Ovary (tissue), 7 donors: ENCODE measurements at regions not wholly inside any gene's neighbourhood (a gene's known extent, or its start where the extent isn't known, plus 50 kb on each side); places are given as distances from the start of the nearest gene placed in this dataset.

Source experiments
- DNase-seq, 5 donors: peaks; one replicate each; pipeline ENCODE4 v3.0.0-alpha.2; 2019 to 2020
- H3K27ac ChIP-seq, 2 donors: fragments of 200-600 bp; one replicate each; pipeline versions ENCODE4 v1.5.1 to v1.8.0; 2019 to 2022
- H3K27me3 ChIP-seq: fragments of 200-600 bp; one replicate; pipeline ENCODE4 v1.8.0; 2022
- H3K36me3 ChIP-seq: fragments of 200-600 bp; sonication (generic); one replicate; pipeline ENCODE4 v1.5.1; 2019
- H3K4me1 ChIP-seq: one replicate; pipeline ENCODE4 v1.8.1; 2013; ENCODE audit warnings: mild to moderate bottlenecking, moderate library complexity; ENCODE audit not compliant: insufficient read depth
- H3K4me3 ChIP-seq: fragments of 200-600 bp; sonication (generic); one replicate; pipeline ENCODE4 v1.5.1; 2017
- H3K9me3 ChIP-seq, 2 donors: fragments of 200-600 bp in 1 of 2; sonication (generic) in 1 of 2; one replicate each; pipeline versions ENCODE4 v1.5.1 to v1.8.1; 2013 to 2019; ENCODE audit warnings: mild to moderate bottlenecking in 1 of 2, moderate library complexity in 1 of 2
- CTCF ChIP-seq, 3 donors: fragments of 450-650 bp in 2 of 3; fragments of 200-600 bp in 1 of 3; IDR thresholded peaks; one replicate each; pipeline versions ENCODE4 v1.5.1 to v1.8.0; 2016 to 2022; ENCODE audit warnings: antibody characterized with exemption in 3 of 3, mild to moderate bottlenecking in 1 of 3
- EP300 ChIP-seq: sonication (generic); formaldehyde crosslinking; IDR thresholded peaks from one replicate; pipeline ENCODE4 v1.6.1; 2017; ENCODE audit warnings: antibody characterized with exemption
- POLR2A ChIP-seq: fragments of 450-650 bp; IDR thresholded peaks from one replicate; pipeline ENCODE4 v1.6.1; 2017; ENCODE audit warnings: antibody characterized with exemption, mild to moderate bottlenecking, moderate library complexity
- WGBS, 3 donors: extraction: QIAGEN DNeasy Blood & Tissue Kit in 1 of 3; methylation state at CpG; one replicate each; pipeline versions ENCODE4 v1.1.5 to v1.1.7; 2013 to 2017; 5-methylcytosine and 5-hydroxymethylcytosine counted together
- intact Hi-C, 4 donors: fragments of 100-400 bp; cut with DNase I; formaldehyde crosslinking; loops; one replicate each; pipeline versions ENCODE4 v1.11.0 to v1.15.1; 2022 to 2023
- donor health status: DM: no; HTN: no; CAD: no; lungs with moderate emphysema.
- donor health status: DM: no; HTN: no; CAD: no.
- donor health status: Bipolar disorder and iron deficiency.
- donor health status: DM: no; HTN: no; CAD: no.
- donor health status: DM: yes; HTN: yes; CAD: no.

GRCh38 chr21:45343891-45344290, 56.2 kb upstream of the POFUT2 start:
- TF ChIP-seq POLR2A (no peak), EP300 (no peak), CTCF (IDR thresholded peaks at IDR 0.05) (no peak)
- H3K9me3 ChIP-seq: no peaks in the 10 kb centered on the region
- no peak overlapping the region for H3K27ac ChIP-seq
- no peaks in the 10 kb centered on the region for H3K36me3 ChIP-seq
- no peak for DNase-seq
- H3K4me1 ChIP-seq: peaks cover 9% of the 10 kb centered on the region
- no peak overlapping the region for H3K4me3 ChIP-seq
- 89 to 97% (median 95%) methylated on average over 15 of the region's 15 CpGs for WGBS, 3 donors
- intact Hi-C loops: no loop called here
- H3K27me3 ChIP-seq: no peaks in the 10 kb centered on the region

GRCh38 chr21:45344576-45344975, 56.9 kb upstream of the POFUT2 start:
- no peak for TF ChIP-seq POLR2A
- no peak for TF ChIP-seq EP300
- no peak for TF ChIP-seq CTCF (IDR thresholded peaks at IDR 0.05)
- peaks cover 12% of the 10 kb centered on the region for H3K4me1 ChIP-seq
- no peaks in the 10 kb centered on the region for H3K9me3 ChIP-seq
- H3K4me3 ChIP-seq: no peak overlapping the region
- no peaks in the 10 kb centered on the region for H3K27me3 ChIP-seq
- WGBS, 3 donors: 89 to 97% (median 93%) methylated on average over 21 of the region's 21 CpGs
- intact Hi-C loops: no loop called here
- H3K27ac ChIP-seq: no peak overlapping the region
- no peak for DNase-seq
- H3K36me3 ChIP-seq: no peaks in the 10 kb centered on the region

GRCh38 chr21:45347048-45347711, 57.8 kb upstream of the COL18A1 start:
- peak in 1 of 5 donors; percentile 60 for DNase-seq
- H3K4me3 ChIP-seq: no peak overlapping the region
- intact Hi-C loops: loop anchor here in 1 of 4 donors (5.0 kb wide), 1 partner anchor 40 kb away; no protein-coding TSS in a partner anchor
- peaks cover 22% of the 10 kb centered on the region for H3K4me1 ChIP-seq
- no peaks in the 10 kb centered on the region for H3K9me3 ChIP-seq
- 69 to 82% (median 77%) methylated on average over 31 of the region's 31 CpGs for WGBS, 3 donors
- no peaks in the 10 kb centered on the region for H3K27me3 ChIP-seq
- TF ChIP-seq CTCF (IDR thresholded peaks at IDR 0.05) (no peak), EP300 (no peak), POLR2A (no peak)
- peak overlapping the region in 1 of 2 donors; percentile 76 for H3K27ac ChIP-seq
- H3K36me3 ChIP-seq: no peaks in the 10 kb centered on the region

DNA sequence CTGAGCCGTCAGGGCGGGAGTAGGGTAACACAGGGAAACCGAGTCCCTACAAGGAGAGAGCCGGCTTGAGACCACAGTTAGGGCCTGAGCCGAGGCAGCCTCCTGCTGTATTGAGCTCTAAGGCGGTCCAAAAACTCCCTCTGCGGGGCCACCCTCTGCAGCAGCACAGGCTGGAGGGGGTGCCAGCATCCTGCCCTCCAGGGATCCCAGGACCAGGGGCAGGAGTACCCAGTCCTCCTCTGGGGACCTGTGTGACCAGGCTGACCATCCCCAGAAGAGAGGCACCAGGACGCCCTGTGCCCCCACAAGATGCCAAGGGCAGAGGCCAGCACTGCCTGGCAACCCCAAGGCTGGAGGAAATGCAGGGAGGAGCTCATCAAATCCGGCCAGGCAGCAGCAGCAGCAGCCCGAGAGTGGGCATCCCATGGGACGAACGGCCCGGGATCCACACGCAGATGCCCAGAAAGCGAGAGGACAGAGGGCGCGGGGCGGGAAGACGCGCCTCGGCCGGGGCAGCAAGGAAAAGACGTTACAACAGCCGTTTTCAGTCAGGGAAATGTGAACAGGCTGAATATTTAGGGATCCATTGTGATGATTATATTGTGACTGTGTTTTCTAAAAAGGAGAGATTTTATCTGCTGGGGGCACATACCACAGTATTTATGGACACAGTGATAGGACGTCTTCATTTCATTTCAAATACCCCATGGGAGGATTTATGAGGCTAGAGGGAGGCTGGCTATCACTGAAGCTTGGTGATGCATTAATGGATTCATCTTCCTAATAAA, 57.1 kb upstream of the COL18A1 start:
- peaks cover 24% of the 10 kb centered on the region for H3K4me1 ChIP-seq

More for the DNA sequence above, 57.1 kb upstream of the COL18A1 start:
- TF ChIP-seq EP300 (no peak), POLR2A (no peak), CTCF (IDR thresholded peaks at IDR 0.05) (no peak)
- peak in 3 of 5 donors; percentile 45 to 65 (median 50) for DNase-seq
- 49 to 71% (median 65%) methylated on average over 24 to 25 of the region's 25 CpGs for WGBS, 3 donors
- Histone ChIP-seq H3K27ac (peak overlapping the region; percentile 76 to 79), H3K9me3 (no peaks in the 10 kb centered on the region), H3K36me3 (no peaks in the 10 kb centered on the region), H3K4me3 (no peak overlapping the region), H3K27me3 (no peaks in the 10 kb centered on the region)
- intact Hi-C loops: loop anchor here in 1 of 4 donors (5.0 kb wide), 1 partner anchor 41 kb away; no protein-coding TSS in a partner anchor
